Mesothelial cell of epicardium (in vitro differentiated cells): ENCODE measurements at regions not wholly inside any gene's neighbourhood (a gene's known extent, or its start where the extent isn't known, plus 50 kb on each side); places are given as distances from the start of the nearest gene placed in this dataset.
A peak's percentile ranks its signal among the peaks of the same experiment; 100 is the strongest.

Experiments used
- DNase-seq, 2 experiments: peaks; one replicate each; pipeline ENCODE4 v3.0.0; 2021; ENCODE audit warnings: low spot score in 2 of 2; ENCODE audit not compliant: unreplicated experiment in 2 of 2
- H3K27ac Mint-ChIP-seq: 2 replicates; pipeline ENCODE4 v1.8.0; 2021; ENCODE audit warnings: mixed read lengths
- H3K27me3 Mint-ChIP-seq: 2 replicates; pipeline ENCODE4 v1.8.0; 2021; ENCODE audit warnings: low read depth, mixed read lengths
- H3K36me3 Mint-ChIP-seq: 2 replicates; pipeline ENCODE4 v1.8.0; 2021; ENCODE audit warnings: mixed read lengths
- H3K4me1 Mint-ChIP-seq: 2 replicates; pipeline ENCODE4 v1.8.0; 2021; ENCODE audit warnings: mixed read lengths
- H3K4me3 Mint-ChIP-seq: 2 replicates; pipeline ENCODE4 v1.8.0; 2021; ENCODE audit warnings: mild to moderate bottlenecking, moderate library complexity, mixed read lengths
- H3K9me3 Mint-ChIP-seq: 2 replicates; pipeline ENCODE4 v1.8.0; 2021; ENCODE audit warnings: mixed read lengths
- TF ChIP-seq, protein P1 (sequence below): fragments of 200-600 bp; sonication (generic); IDR thresholded peaks from one replicate; pipeline ENCODE4 v1.5.0; 2021; ENCODE audit warnings: antibody characterized with exemption; ENCODE audit not compliant: unreplicated experiment

GRCh38 chr17:37823996-37824395 lies 79.1 kb upstream of the HNF1B start:
- Mint-ChIP-seq H3K27me3 (no peaks in the 10 kb centered on the region), H3K4me1 (peaks cover 30% of the 10 kb centered on the region), H3K27ac (no peak overlapping the region), H3K9me3 (no peaks in the 10 kb centered on the region), H3K4me3 (no peak overlapping the region), H3K36me3 (no peaks in the 10 kb centered on the region)
- TF ChIP-seq, protein P1, sequence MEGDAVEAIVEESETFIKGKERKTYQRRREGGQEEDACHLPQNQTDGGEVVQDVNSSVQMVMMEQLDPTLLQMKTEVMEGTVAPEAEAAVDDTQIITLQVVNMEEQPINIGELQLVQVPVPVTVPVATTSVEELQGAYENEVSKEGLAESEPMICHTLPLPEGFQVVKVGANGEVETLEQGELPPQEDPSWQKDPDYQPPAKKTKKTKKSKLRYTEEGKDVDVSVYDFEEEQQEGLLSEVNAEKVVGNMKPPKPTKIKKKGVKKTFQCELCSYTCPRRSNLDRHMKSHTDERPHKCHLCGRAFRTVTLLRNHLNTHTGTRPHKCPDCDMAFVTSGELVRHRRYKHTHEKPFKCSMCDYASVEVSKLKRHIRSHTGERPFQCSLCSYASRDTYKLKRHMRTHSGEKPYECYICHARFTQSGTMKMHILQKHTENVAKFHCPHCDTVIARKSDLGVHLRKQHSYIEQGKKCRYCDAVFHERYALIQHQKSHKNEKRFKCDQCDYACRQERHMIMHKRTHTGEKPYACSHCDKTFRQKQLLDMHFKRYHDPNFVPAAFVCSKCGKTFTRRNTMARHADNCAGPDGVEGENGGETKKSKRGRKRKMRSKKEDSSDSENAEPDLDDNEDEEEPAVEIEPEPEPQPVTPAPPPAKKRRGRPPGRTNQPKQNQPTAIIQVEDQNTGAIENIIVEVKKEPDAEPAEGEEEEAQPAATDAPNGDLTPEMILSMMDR, result no peak
- no peak for DNase-seq

DNA sequence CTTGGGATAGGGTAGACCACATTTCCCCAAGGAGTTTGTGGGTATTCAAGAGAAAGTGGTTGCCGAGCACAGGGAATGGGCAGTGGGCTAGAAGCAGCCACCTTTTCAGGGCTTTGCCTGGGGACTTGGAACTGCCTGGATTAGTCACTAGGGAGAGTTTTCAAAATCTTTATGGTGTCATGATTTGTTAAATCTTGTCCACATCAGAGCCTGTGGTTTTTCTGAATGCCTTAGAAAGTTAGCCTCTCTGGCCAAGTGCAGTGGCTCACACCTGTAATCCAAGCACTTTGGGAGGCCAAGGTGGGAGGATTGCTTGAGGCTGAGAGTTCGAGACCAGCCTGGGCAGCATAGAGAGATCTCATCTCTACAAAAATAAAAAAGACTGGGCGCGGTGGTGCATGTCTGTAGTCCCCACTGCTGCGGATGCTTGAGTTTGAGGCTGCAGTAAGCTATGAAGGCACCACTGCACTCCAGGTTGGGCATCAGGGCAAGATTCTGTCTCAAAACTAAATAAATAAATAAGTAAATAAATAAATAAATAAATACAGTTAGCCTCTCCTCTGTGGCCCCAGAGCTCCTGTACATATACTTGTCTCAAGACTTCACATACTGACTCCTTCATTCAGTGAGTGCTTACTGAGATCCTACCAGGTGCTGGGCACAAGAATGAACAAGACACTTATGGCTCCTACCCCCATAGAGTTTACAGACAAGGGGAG lies 76.3 kb upstream of the HNF1B start:
- no peak for DNase-seq
- Mint-ChIP-seq H3K27ac (no peak overlapping the region), H3K9me3 (no peaks in the 10 kb centered on the region), H3K27me3 (no peaks in the 10 kb centered on the region), H3K4me3 (no peak overlapping the region), H3K36me3 (no peaks in the 10 kb centered on the region), H3K4me1 (peaks cover 14% of the 10 kb centered on the region)
- TF ChIP-seq, protein P1, result no peak

DNA sequence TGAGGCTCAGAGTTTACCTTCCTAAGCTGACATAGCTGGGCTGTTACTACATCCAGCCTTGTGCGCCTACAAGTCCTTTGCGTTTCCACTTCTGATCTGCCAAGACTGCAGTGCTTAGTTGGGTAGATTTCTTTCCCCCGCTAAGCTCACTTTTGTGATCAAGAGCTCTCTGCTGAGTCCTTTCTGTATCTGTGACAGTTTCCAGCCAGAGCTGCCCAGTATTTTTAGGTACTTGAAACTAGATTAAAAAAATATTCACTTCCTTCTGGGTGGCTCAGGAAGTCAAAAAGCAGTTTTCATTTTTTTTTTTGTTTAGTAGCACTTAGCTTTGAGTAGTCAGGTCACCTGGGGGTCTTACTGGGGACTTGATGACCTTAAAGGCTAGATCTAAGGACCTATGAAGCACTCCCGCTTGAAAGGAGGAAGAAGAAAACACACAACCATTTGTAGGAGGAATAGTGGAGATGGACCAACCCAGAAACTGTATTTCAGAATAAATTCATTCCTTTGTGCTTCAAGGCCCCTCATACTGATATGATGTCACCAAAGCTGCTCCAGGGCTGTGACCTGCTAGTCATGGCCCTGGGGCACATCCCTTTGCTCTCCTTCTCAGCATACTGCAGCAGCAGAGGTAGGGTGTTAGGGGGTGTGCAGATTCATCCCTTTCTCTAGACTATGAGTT lies 75.6 kb upstream of the HNF1B start:
- no peaks in the 10 kb centered on the region for H3K36me3 Mint-ChIP-seq
- no peaks in the 10 kb centered on the region for H3K9me3 Mint-ChIP-seq
- no peak for DNase-seq
- H3K27ac Mint-ChIP-seq, result peak overlapping the region; percentile 59
- no peak overlapping the region for H3K4me3 Mint-ChIP-seq
- H3K4me1 Mint-ChIP-seq, result peaks cover 14% of the 10 kb centered on the region
- H3K27me3 Mint-ChIP-seq, result no peaks in the 10 kb centered on the region
- TF ChIP-seq, protein P1, result no peak

GRCh38 chr17:37818689-37819088 lies 73.8 kb upstream of the HNF1B start:
- Mint-ChIP-seq H3K36me3 (no peaks in the 10 kb centered on the region), H3K4me1 (peaks cover 7% of the 10 kb centered on the region), H3K4me3 (no peak overlapping the region), H3K27ac (no peak overlapping the region), H3K9me3 (no peaks in the 10 kb centered on the region), H3K27me3 (peaks cover 6% of the 10 kb centered on the region)
- TF ChIP-seq, protein P1, result no peak
- DNase-seq, result no peak

- H3K9me3 Mint-ChIP-seq, result peaks cover 4% of the 10 kb centered on the region
- DNase-seq, result no peak
- no peak overlapping the region for H3K27ac Mint-ChIP-seq
- peaks cover 7% of the 10 kb centered on the region for H3K4me1 Mint-ChIP-seq
- no peaks in the 10 kb centered on the region for H3K36me3 Mint-ChIP-seq
- TF ChIP-seq, protein P1, result no peak
- H3K4me3 Mint-ChIP-seq, result no peak overlapping the region
- peaks cover 12% of the 10 kb centered on the region for H3K27me3 Mint-ChIP-seq
Measured at GRCh38 chr17:37816950-37817349, 72.1 kb upstream of the HNF1B start.
